Naive thymus-derived CD8-positive, alpha-beta T cell (primary cell): ENCODE measurements at regions not wholly inside any gene's neighbourhood (a gene's known extent, or its start where the extent isn't known, plus 50 kb on each side); places are given as distances from the start of the nearest gene placed in this dataset.
"Not testable (repeated sequence)": the region's sequence is repeated elsewhere in the genome, so short reads cannot be mapped to it uniquely, and the experiment has no call there.

Experiments
- ATAC-seq, 2 donors: fragments of 150-1000 bp; cut with Tn5 transposase in 1 of 2; sonication (Bioruptor Pico), chemical (Tn5 transposase) in 1 of 2; 1 replicate in 1 of 2; 2 replicates in 1 of 2; pipeline ENCODE4 v1.10.0; 2021; ENCODE audit warnings: mild to moderate bottlenecking in 2 of 2, moderate library complexity in 2 of 2
- POLR2A ChIA-PET: fragments of 350-600 bp; sonication (Branson Sonifier 250); formaldehyde crosslinking; loops from one replicate; lab custom pipeline; 2021; ENCODE audit warnings: antibody characterized with exemption; lab: Charles Lee
- DNase-seq, 10 donors: peaks; one replicate each; pipeline versions ENCODE4 v3.0.0 to v3.0.0-alpha.2; 2020 to 2022
- H3K27ac Mint-ChIP-seq, 10 donors: one replicate each; pipeline ENCODE4 v1.8.0; 2020 to 2022; ENCODE audit warnings: mild to moderate bottlenecking in 10 of 10, mixed read lengths in 10 of 10, moderate library complexity in 4 of 10, inconsistent platforms in 1 of 10
- H3K27me3 Mint-ChIP-seq, 5 donors: one replicate each; pipeline ENCODE4 v1.8.0; 2021 to 2022; ENCODE audit warnings: mixed read lengths in 5 of 5
- H3K36me3 Mint-ChIP-seq, 3 donors: one replicate each; pipeline ENCODE4 v1.8.0; 2020 to 2022; ENCODE audit warnings: mixed read lengths in 3 of 3, mild to moderate bottlenecking in 2 of 3, inconsistent platforms in 1 of 3
- H3K4me1 Mint-ChIP-seq, 4 donors: one replicate each; pipeline ENCODE4 v1.8.0; 2021 to 2022; ENCODE audit warnings: mixed read lengths in 4 of 4
- H3K4me3 Mint-ChIP-seq, 10 donors: one replicate each; pipeline ENCODE4 v1.8.0; 2020 to 2022; ENCODE audit warnings: mild to moderate bottlenecking in 10 of 10, mixed read lengths in 10 of 10, moderate library complexity in 6 of 10, inconsistent platforms in 1 of 10
- H3K9me3 Mint-ChIP-seq, 9 donors: one replicate each; pipeline ENCODE4 v1.8.0; 2020 to 2022; ENCODE audit warnings: mixed read lengths in 9 of 9, mild to moderate bottlenecking in 3 of 9, inconsistent platforms in 1 of 9, moderate library complexity in 1 of 9

- DNase-seq (no peak), ATAC-seq (no peak)
- Mint-ChIP-seq H3K4me3 (no peak overlapping the region), H3K4me1 (no peaks in the 10 kb centered on the region), H3K27me3 (no peaks in the 10 kb centered on the region), H3K27ac (no peak overlapping the region), H3K36me3 (peaks cover 0 to 4% (median 0%) of the 10 kb centered on the region in 3 donors), H3K9me3 (peaks cover 0 to 21% (median 8%) of the 10 kb centered on the region in 9 donors)
- POLR2A ChIA-PET = no interaction called here
Measured at GRCh38 chr7:68408873-68409272, 1189.4 kb upstream of the AUTS2 start.

GRCh38 chr7:68409851-68410250 is 1188.4 kb upstream of the AUTS2 start:
- no peaks in the 10 kb centered on the region for H3K4me1 Mint-ChIP-seq
- ATAC-seq (no peak), DNase-seq (no peak)
- POLR2A ChIA-PET = no interaction called here
- H3K27ac Mint-ChIP-seq = no peak overlapping the region
- peaks cover 0 to 21% (median 8%) of the 10 kb centered on the region in 9 donors for H3K9me3 Mint-ChIP-seq
- H3K27me3 Mint-ChIP-seq = no peaks in the 10 kb centered on the region
- no peak overlapping the region for H3K4me3 Mint-ChIP-seq
- H3K36me3 Mint-ChIP-seq = peaks cover 0 to 4% (median 0%) of the 10 kb centered on the region in 3 donors

- H3K9me3 Mint-ChIP-seq = peaks cover 0 to 13% (median 8%) of the 10 kb centered on the region in 9 donors
- H3K27ac Mint-ChIP-seq, H3K27me3 Mint-ChIP-seq, DNase-seq, POLR2A ChIA-PET, H3K4me3 Mint-ChIP-seq, H3K4me1 Mint-ChIP-seq, ATAC-seq, H3K36me3 Mint-ChIP-seq: not testable (repeated sequence)
Measured at GRCh38 chr7:68410693-68411092, 1187.6 kb upstream of the AUTS2 start.

- H3K36me3 Mint-ChIP-seq = peaks cover 0 to 4% (median 0%) of the 10 kb centered on the region in 3 donors
- ATAC-seq (no peak), DNase-seq (no peak)
- no peaks in the 10 kb centered on the region for H3K4me1 Mint-ChIP-seq
- peaks cover 0 to 17% (median 8%) of the 10 kb centered on the region in 9 donors for H3K9me3 Mint-ChIP-seq
- POLR2A ChIA-PET = no interaction called here
- no peak overlapping the region for H3K4me3 Mint-ChIP-seq
- no peak overlapping the region for H3K27ac Mint-ChIP-seq
- no peaks in the 10 kb centered on the region for H3K27me3 Mint-ChIP-seq
Measured at GRCh38 chr7:68411742-68412141, 1186.5 kb upstream of the AUTS2 start.

GRCh38 chr7:68414631-68415425 is 1183.4 kb upstream of the AUTS2 start:
- no peaks in the 10 kb centered on the region for H3K4me1 Mint-ChIP-seq
- H3K27ac Mint-ChIP-seq = no peak overlapping the region
- peaks cover 0 to 21% (median 9%) of the 10 kb centered on the region in 9 donors for H3K9me3 Mint-ChIP-seq
- H3K36me3 Mint-ChIP-seq = peaks cover 0 to 4% (median 0%) of the 10 kb centered on the region in 3 donors
- POLR2A ChIA-PET = no interaction called here
- ATAC-seq (no peak), DNase-seq (no peak)
- no peak overlapping the region for H3K4me3 Mint-ChIP-seq
- no peaks in the 10 kb centered on the region for H3K27me3 Mint-ChIP-seq

GRCh38 chr7:68417002-68417401 is 1181.3 kb upstream of the AUTS2 start:
- no peak overlapping the region for H3K4me3 Mint-ChIP-seq
- ATAC-seq = no peak
- H3K27me3 Mint-ChIP-seq = no peaks in the 10 kb centered on the region
- POLR2A ChIA-PET = no interaction called here
- peaks cover 0 to 4% (median 0%) of the 10 kb centered on the region in 3 donors for H3K36me3 Mint-ChIP-seq
- no peak for DNase-seq
- H3K27ac Mint-ChIP-seq = no peak overlapping the region
- H3K4me1 Mint-ChIP-seq = no peaks in the 10 kb centered on the region
- peaks cover 0 to 31% (median 15%) of the 10 kb centered on the region in 9 donors for H3K9me3 Mint-ChIP-seq

- peaks cover 0 to 31% (median 16%) of the 10 kb centered on the region in 9 donors for H3K9me3 Mint-ChIP-seq
- H3K27ac Mint-ChIP-seq = no peak overlapping the region
- DNase-seq (no peak), ATAC-seq (no peak)
- peaks cover 0 to 3% (median 0%) of the 10 kb centered on the region in 5 donors for H3K27me3 Mint-ChIP-seq
- H3K4me1 Mint-ChIP-seq = no peaks in the 10 kb centered on the region
- no peaks in the 10 kb centered on the region for H3K36me3 Mint-ChIP-seq
- H3K4me3 Mint-ChIP-seq = no peak overlapping the region
- POLR2A ChIA-PET = no interaction called here
Measured at GRCh38 chr7:68417659-68418058, 1180.6 kb upstream of the AUTS2 start.

GRCh38 chr7:68420342-68421192 is 1177.7 kb upstream of the AUTS2 start:
- ATAC-seq = no peak
- DNase-seq = no peak
- Mint-ChIP-seq H3K4me3 (no peak overlapping the region), H3K36me3 (no peaks in the 10 kb centered on the region), H3K4me1 (no peaks in the 10 kb centered on the region), H3K27ac (no peak overlapping the region), H3K9me3 (peaks cover 0 to 31% (median 16%) of the 10 kb centered on the region in 9 donors), H3K27me3 (peaks cover 0 to 3% (median 0%) of the 10 kb centered on the region in 5 donors)
- POLR2A ChIA-PET = no interaction called here

GRCh38 chr7:68421712-68422111 is 1176.6 kb upstream of the AUTS2 start:
- POLR2A ChIA-PET = no interaction called here
- no peak overlapping the region for H3K4me3 Mint-ChIP-seq
- ATAC-seq (no peak), DNase-seq (no peak)
- H3K36me3 Mint-ChIP-seq = no peaks in the 10 kb centered on the region
- no peaks in the 10 kb centered on the region for H3K4me1 Mint-ChIP-seq
- peaks cover 5 to 36% (median 13%) of the 10 kb centered on the region in 9 donors for H3K9me3 Mint-ChIP-seq
- H3K27me3 Mint-ChIP-seq = peaks cover 0 to 3% (median 0%) of the 10 kb centered on the region in 5 donors
- no peak overlapping the region for H3K27ac Mint-ChIP-seq

GRCh38 chr7:68422281-68422680 is 1176.0 kb upstream of the AUTS2 start:
- no peak overlapping the region for H3K4me3 Mint-ChIP-seq
- POLR2A ChIA-PET = no interaction called here
- ATAC-seq (no peak), DNase-seq (no peak)
- no peaks in the 10 kb centered on the region for H3K4me1 Mint-ChIP-seq
- H3K9me3 Mint-ChIP-seq = peaks cover 7 to 42% (median 13%) of the 10 kb centered on the region in 9 donors
- H3K27me3 Mint-ChIP-seq = peaks cover 0 to 3% (median 0%) of the 10 kb centered on the region in 5 donors
- no peaks in the 10 kb centered on the region for H3K36me3 Mint-ChIP-seq
- no peak overlapping the region for H3K27ac Mint-ChIP-seq

GRCh38 chr7:68423356-68423755 is 1174.9 kb upstream of the AUTS2 start:
- Mint-ChIP-seq H3K27me3 (peaks cover 0 to 3% (median 0%) of the 10 kb centered on the region in 5 donors), H3K36me3 (no peaks in the 10 kb centered on the region), H3K27ac (no peak overlapping the region), H3K4me3 (no peak overlapping the region), H3K4me1 (no peaks in the 10 kb centered on the region), H3K9me3 (peaks cover 6 to 41% (median 14%) of the 10 kb centered on the region in 9 donors)
- DNase-seq (no peak), ATAC-seq (no peak)
- POLR2A ChIA-PET = no interaction called here

GRCh38 chr7:68424658-68425297 is 1173.5 kb upstream of the AUTS2 start:
- Mint-ChIP-seq H3K9me3 (peaks cover 5 to 37% (median 16%) of the 10 kb centered on the region in 9 donors), H3K27ac (no peak overlapping the region), H3K4me1 (no peaks in the 10 kb centered on the region), H3K27me3 (peaks cover 0 to 3% (median 0%) of the 10 kb centered on the region in 5 donors), H3K36me3 (no peaks in the 10 kb centered on the region), H3K4me3 (no peak overlapping the region)
- DNase-seq (no peak), ATAC-seq (no peak)
- POLR2A ChIA-PET = no interaction called here
